GM18499 (cell line): ENCODE measurements at regions not wholly inside any gene's neighbourhood (a gene's known extent, or its start where the extent isn't known, plus 50 kb on each side); places are given as distances from the start of the nearest gene placed in this dataset.
"Not testable (repeated sequence)": the region's sequence is repeated elsewhere in the genome, so short reads cannot be mapped to it uniquely, and the experiment has no call there.

Experiments used
- ATAC-seq: cut with Tn5 transposase; IDR thresholded peaks from one replicate; pipeline ENCODE4 v1.9.1; 2021; ENCODE audit warnings: moderate number of reproducible peaks; ENCODE audit not compliant: insufficient read depth, unreplicated experiment

DNA sequence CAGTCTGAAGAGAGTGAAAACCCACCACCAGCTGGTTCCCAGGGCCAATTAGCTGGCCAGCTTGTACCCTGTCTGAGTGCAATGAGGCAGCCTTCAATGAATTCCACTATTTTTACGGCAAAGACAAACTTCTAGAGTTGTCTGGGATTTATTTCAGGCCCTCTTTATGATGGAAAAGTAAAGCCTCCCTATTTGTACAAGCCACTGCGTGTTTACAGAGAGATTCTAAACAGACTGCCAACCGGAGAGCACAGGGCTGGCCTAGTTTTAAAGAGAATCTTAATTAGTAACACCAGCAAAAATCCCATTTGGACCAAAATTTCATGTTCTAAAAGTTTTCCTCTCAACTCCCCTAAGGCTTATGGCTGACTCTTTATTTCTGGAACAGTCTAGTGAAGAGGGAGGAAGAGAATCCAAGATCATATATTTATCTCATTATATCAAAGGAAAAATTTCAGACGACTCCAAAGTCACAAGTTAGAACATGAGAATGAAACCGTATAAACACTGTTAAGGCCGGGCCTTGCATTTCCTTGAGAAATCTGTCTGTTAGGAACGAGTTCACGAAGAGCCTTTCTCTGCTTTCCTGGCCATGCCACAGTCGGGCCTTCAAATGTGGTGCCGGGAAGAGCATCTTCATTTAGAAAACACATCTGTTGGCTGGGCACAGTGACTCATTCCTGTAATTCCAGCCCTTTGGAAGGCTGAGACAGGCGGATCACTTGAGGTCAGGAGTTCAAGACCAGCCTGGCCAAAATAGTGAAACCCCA lies 724.6 kb upstream of the NRP1 start:
- no peak for ATAC-seq

DNA sequence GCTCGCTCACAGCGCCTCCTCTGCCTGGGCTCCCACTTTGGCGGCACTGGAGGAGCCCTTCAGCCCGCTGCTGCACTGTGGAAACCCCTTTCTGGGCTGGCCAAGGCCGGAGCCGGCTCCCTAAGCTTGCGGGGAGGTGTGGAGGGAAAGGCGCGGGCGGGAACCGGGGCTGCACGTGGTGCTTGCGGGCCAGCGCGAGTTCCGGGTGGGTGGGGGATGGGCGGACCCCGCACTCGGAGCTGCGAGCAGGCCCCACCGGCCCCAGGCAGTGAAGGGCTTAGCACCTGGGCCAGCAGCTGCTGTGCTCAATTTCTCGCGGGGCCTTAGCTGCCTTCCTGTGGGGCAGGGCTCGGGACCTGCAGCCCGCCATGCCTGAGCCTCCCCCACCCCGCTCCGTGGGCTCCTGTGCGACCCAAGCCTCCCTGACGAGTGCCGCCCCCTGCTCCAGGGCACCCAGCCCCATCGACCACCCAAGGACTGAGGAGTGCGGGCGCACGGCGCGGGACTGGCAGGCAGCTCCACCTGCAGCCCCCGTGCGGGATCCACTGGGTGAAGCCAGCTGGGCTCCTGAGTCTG lies 721.0 kb upstream of the NRP1 start:
- not testable (repeated sequence) for ATAC-seq

DNA sequence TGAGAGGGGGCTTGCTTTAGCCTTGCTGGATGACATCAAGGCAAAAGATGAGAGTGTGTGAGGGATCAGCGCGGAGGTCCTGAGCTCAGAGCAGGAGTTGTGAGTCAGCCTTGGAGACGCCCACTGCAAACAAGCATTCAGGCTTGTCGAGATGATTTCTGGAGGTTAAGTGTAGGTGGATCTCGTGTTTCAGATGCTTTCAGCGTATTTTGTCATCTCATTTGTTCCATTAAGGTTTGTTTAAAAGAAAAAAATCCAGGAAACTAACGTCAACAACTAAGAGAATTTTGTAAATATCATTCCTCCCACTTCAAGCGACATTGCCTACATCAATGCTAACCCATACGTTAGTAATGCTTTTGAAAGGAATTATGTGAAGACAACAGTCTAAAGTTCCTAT lies 715.4 kb upstream of the NRP1 start:
- ATAC-seq: no peak

DNA sequence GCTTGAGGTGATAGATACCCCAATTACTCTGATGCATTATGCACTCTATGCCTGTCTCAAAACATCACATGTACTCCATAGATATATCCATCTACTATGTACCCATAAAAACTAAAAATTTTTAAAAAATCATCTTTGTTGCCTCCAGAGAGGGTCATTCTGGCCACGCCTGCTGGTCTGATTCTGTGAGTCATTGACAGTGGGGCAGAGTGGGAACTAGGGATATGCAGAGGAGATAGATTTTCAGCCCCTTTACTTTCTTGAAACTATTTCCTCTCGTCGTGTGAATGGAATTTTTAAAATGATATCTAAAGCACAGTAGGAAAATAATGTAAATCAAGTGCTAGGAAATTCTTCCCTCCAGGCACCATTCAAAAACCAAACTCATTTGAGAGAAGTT lies 715.0 kb upstream of the NRP1 start:
- ATAC-seq: no peak

DNA sequence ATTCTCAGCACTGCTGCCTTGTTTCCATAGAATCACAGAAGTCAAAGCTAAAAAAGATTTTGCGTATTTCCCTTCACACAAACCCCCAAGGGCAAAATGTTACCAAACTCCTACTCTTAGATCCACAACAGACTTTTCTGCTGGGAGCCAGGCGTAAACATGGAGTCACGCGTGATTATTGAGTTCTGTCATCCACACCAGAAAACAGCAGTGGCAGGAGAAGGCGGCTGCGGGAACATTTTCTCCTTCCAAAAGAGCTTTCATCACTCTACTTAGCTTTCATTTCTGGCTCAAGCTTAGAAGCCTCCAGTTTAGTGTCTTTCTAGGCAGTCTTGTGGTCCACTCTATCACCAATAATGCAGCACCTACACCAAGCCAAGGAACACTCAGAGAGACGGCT lies 712.9 kb upstream of the NRP1 start:
- no peak for ATAC-seq

DNA sequence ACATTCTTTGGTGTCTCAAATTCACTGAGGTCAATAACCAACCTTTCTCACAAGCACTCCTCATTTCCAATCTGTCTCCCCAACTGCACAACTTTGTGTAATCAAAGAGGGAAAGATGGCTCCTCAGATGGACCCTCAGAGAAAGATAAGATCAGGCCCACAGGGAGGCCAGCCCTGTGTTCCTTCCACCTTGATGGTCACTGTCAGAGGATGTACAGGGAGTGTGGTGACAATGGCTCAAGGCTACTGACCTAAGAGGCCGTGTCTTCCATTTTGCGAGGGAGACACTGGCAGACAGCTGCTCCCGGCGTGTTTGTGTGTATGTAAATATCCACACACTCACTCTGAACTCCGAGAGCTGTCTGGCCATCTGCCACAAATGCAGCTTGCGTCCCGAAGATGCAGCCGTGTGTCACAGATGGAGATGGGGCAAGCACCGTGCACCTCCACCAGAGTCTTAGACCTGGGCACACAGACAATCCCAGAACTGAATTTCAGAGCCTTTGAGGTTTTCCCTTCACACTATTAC lies 712.1 kb upstream of the NRP1 start:
- ATAC-seq: no peak

DNA sequence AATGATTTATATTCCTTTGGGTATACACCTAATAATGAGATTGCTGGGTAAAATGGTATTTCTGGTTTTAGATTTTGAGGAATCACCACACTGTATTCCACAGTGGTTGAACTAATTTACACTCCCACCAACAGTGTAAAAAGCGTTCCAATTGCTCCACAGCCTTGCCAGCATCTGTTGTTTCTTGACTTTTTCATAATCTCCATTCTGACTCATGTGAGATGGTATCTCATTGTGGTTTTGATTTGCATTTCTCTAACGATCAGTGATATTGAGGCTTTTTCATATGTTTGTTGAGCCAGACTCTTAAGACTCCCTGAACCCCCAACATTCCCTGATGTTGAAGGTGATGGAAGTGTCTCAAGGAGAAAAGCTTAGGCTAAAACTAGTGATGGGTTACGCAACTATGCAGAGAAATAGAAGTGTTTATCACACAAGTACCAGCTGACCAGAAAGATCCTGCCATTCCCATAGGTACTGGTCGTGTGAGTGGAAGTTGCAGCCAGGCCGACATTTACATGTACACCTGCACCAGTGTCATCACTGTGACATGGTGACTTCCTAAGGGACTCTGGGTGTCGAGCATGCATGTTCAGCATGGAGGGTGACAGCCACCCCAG lies 711.2 kb upstream of the NRP1 start:
- no peak for ATAC-seq

DNA sequence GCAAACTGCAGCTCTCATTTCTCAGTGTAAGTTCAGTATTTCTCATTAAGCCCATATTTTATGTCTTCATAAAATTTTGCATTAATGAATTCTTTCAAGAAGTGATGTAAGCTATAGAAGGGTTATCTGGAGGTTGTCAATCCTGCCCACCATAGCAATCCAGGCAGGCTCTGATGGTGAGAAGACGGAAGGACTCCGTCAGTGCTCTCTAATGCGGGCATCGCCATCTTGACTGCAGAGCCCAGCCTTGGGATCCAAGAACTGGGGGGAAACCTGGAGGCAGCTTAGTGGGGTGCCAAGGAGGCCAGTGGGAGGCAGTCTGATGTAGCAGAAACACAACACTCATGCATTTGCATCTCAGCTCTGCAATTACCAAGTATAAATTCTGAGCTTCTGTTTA lies 707.4 kb upstream of the NRP1 start:
- no peak for ATAC-seq

DNA sequence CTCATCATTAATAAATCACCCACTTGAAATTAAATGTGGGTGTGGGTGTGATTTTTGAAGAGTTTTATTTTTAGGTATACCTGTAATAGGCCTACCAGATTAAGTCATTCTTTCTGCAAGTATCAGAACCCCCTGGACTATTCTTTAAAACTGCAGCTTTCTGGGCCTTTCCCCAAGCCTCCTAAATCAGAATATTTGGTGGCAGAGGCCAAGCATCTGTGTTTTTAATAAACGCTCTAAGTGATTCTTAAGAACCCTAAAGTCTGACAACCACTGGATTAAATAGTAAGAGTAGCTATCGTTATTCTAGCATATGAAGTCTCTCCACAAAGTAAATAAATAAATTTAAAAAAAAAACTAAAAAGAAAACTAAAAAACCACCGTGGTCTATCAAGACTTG lies 703.0 kb upstream of the NRP1 start:
- ATAC-seq: no peak

DNA sequence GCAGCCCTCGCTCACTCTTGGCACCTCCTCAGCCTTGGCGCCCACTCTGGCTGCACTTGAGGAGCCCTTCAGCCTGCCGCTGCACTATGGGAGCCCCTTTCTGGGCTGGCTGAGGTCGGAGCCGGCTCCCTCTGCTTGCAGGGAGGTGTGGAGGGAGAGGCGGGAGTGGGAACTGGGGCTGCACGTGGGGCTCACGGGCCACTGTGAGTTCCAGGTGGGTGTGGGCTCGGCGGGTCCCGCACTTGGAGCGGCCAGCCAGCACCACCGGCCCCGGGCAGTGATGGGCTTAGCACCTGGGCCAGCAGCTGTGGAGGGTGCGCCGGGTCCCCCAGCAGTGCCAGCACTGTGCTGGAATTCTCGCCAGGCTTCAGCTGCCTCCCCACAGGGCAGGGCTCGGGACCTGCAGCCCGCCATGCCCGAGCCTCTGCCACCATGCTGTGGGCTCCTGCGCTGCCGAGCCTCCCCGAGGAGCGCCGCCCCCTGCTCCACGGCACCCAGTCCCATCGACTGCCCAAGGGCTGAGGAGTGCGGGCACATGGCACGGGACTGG lies 700.8 kb upstream of the NRP1 start:
- ATAC-seq: not testable (repeated sequence)

DNA sequence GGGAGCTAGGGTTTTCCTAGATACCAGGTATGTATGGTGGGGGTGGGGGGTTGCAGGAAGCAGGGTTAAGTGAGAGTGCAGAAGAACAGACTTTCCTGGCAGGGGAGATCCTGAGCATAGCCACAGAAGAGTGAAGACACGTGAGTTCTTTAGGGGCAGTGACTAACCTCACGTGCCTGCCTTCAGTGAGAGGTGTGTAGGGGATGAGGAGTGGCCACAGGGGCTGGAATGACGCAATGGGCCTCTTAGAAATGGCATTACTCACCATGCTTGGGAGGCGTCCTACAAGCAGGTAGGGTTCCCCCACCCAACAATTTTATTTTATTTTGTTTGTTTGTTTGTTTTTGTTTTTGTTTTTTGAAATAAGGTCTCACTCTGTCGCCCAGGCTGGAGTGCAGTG lies 698.6 kb upstream of the NRP1 start:
- ATAC-seq: no peak

DNA sequence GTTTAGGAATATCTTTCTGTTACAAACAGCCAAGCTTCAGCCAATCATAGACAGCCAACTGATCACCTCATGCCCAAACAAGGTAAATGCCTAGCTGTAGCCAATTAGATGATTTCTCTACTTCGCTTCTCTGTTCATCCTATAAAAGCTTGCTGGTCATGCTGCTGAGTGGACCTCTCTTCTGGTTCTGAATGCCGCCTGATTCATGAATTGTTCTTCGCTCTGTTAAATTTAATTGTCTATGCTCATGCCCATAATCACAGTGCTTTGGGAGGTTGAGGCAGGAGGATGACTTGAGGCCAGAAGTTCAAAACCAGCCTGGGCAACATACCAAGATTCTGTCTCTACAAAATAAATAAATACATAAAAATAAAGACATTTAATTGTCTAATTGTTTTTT lies 698.1 kb upstream of the NRP1 start:
- ATAC-seq: no peak

DNA sequence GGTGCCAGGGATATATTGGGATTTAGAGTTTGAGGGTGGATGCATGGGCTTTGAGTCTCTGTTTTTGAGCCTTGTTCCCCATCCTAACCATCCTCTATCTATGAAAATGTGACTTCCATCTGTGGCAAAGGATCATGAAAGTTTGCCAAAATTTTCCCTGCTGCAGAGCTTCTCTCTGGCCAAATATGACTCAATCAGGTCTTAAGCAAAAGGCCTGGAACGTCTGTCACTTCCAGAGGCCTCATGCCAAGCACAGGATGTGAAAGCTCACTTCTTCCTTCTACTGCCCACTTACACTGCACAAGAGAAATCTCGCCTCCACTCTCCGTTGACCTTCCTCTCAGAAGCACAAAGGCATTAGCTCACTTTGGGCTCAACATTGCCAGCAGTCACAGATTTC lies 696.9 kb upstream of the NRP1 start:
- no peak for ATAC-seq

DNA sequence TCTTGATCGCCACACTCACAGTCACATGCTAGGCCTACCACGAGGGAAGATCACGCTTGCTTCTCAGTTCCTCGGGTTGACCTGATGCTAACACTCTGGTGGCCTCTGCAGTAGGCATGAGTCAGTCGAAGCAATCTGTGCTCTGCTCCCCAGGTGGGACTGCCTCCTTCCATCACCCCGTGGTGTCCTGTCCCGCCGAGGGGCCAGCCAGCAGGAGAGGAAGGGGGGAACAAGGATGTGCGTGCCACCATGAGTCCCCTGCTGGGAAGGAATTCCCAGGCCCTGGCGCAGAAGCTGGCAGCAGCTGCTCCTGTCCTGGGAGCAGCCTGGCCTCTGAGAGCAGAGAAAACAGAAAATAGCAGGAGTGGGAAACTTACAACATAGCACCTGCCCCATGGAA lies 695.0 kb upstream of the NRP1 start:
- no peak for ATAC-seq

DNA sequence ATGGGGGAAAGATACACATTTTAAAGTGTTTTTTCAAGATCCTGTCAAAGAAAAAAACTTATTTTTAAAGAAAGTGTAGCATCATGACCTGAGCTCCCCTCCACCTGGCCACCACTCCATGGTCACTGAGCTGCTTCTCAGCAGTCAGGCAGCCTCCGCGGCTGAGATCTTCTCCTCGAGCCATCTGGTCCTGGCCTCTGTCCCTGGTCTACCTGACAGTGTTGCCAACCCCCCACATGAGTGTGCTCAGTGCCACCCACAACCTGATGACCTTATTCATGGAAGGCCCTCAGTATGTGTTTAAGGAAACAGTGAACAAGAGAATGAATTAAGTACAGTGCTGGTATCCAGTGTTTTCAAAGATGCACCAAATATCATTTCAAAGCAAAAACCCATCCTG lies 694.5 kb upstream of the NRP1 start:
- ATAC-seq: no peak

DNA sequence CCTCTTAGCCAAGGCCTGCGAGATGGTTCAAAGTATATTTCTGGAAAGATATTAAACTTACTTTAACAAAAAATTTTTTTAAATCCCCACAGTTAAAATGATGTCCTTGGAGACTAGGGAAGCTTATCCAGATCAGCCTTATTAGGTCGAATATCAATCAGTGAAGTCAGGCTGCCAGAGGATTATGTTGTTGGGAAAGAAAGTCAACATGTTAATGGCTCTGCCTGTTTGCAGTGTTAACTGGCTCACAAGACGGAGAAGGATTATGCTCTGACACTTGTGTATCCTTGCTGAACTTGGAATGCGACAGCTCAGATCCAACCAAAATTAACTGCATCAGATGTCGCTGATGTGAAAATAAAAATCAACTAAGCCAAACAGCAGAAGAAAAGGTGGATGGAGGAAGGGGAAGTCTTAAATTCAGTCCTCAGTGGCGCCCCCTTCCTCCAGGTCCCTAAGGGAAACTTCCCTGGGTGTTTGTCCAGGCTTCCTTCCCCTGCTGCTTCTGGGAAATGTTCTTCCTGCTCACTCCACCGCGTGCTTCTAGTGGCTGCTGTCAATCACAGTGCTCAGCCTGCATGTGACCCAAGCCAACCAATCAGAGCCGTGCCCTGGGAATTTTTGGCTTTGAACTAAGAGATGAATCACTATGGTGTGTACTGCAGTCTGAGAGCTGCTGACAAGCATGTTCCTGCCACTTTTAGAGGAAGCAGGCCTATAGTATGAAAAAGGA lies 690.4 kb upstream of the NRP1 start:
- no peak for ATAC-seq

DNA sequence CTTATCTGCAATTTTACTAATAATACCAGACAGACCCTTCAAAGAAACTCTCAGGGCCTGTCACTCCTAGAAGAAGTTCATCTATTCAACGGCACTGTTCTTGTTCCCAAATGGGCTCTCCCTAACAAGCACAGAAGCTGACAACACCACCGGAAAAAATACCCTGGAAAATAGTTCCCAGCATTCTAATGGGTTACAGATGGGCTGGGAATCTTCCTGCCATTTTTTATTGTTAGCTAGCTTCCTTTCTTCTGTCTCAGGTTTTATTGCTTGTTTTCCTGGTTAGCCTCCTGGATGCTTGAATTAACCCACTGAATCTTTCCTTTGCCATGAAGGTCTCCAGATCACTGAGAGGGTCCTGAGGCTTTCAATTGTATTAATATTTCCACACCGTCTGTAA lies 689.8 kb upstream of the NRP1 start:
- no peak for ATAC-seq

DNA sequence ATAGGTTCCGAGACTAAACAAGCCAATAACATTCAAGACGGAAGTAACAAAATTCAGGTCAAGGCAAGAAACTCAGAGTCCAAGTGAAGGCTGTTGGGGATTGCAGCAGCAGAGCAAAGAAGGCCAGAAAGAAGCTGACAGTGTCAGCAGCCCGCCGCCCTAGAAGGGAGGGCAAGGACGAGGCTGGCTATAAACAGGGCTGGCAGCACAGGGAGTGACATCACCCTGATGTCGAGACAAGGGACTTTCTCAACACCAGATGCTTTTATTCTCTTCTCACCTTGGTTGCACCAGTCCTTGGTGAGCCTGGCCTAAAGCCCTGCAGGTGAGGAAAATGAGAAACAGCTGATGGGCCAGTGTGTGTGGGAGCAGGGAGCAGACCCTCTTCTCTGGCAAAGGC lies 687.7 kb upstream of the NRP1 start:
- ATAC-seq: no peak

DNA sequence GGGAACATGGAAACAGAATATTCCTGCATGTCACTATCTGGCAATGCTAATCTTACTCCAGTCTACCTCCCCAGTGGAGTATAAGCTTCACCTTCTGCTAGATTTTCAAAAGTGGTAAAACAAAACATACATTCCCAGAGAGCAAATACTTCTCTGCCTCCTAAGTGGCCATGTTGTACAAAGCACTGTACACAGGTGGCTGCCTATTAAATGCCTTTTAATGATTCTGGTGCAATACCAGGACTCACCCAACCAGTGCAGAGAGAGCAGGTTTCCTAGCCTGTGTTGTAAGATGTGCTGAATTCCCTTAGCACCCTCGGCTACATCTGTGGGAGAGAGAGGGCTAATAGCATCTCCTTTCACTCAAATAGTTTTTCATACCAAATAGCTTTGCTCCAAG lies 684.3 kb upstream of the NRP1 start:
- ATAC-seq: no peak

DNA sequence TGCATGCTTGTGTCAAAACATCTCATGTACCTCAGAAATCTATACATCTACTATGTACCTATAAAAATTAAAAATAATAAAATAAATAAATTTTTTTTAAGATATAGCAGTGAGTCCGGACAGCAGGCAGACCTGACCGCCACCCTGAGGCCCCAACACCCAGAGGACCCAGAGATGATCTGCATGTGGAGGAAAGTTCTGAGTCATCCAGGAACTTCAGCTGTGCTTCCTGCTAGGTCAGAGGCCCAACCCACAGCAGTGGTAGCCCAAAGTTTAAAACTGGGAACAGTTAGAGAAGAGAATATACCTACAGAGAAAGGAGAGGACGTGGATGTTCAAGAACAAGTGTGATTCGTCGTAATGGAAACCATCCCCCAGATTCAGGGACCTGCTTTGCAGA lies 683.7 kb upstream of the NRP1 start:
- no peak for ATAC-seq

DNA sequence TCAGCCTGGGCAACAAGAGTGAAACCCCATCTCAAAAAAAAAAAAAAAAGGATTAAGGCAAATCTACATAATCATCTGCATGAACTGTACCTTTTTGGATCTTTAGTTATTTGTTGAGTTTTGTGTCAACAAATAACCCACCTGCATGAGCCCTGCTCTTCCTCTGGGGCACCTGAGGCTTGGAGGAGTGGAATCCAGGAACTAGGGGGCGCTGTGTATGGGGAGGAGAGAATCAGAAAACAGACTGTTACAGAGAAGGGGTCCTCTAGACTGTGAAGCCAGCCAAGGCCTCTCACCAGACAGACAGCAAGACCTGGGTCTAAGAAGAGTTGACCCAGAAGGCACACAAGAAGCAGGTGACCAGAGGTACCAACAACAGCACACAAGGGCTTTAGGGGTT lies 682.8 kb upstream of the NRP1 start:
- no peak for ATAC-seq
